ENCODE measurements at regions not wholly inside any gene's neighbourhood (a gene's known extent, or its start where the extent isn't known, plus 50 kb on each side); places are given as distances from the start of the nearest gene placed in this dataset.
A peak's percentile ranks its signal among the peaks of the same experiment; 100 is the strongest.

DNA sequence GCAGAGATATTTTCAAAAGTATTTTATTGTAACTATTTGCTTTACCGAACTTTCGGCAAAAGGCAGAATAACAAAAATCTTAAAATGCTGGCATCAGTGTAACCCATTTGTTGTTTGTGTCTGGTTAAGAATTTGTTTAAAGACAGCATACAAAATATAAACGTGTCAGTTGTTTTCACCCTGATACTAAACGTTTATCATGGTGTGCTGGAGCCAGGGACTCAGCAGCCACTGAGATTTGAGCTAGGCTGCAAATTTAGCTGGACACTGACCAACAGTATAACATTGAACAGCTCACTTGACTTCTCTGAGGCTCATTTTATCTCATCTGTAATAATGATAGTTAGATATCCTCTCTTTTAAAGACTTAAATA, 183.7 kb downstream of the TMTC3 start:
- Histone ChIP-seq H3K9me2 (ENCODE audit: insufficient read depth) (no peaks in the 10 kb centered on the region), H3K79me2 (ENCODE audit: insufficient read depth) (no peaks in the 10 kb centered on the region), H3K9me3 (ENCODE audit: low read depth) (no peaks in the 10 kb centered on the region), H4K20me1 (ENCODE audit: insufficient read depth) (no peaks in the 10 kb centered on the region), H3K9ac (peak overlapping the region; percentile 73), H3K4me2 (ENCODE audit: unreplicated experiment) (peak overlapping the region; percentile 68), H3K4me3 (peak overlapping the region; percentile 42), H3K27me3 (replicated peaks; ENCODE audit: insufficient read depth) (no peaks in the 10 kb centered on the region), H3K27ac (peak overlapping the region; percentile 96), H3F3A (ENCODE audit: insufficient read depth) (peaks cover 47% of the 10 kb centered on the region), H3K36me3 (ENCODE audit: low read depth) (no peaks in the 10 kb centered on the region), H3K4me1 (ENCODE audit: insufficient read depth) (peaks cover 34% of the 10 kb centered on the region), H2AFZ (peak overlapping the region; percentile 22; the same call in 1 of the 2 replicates)
- peak; percentile 77 for DNase-seq
- in situ Hi-C loops (cut with MboI), result no loop called here
- 1 to 2% methylated on average over 4 of the region's 4 CpGs for WGBS, 2 experiments (ENCODE audit: low coverage in 1 of 2, low lambda C conversion rate in 2 of 2, missing lambda C conversion rate in 2 of 2)
- TF ChIP-seq EZH2phosphoT487 (IDR thresholded peaks at IDR 0.05; ENCODE audit: insufficient read depth, low read depth), result no peak
- no peak for TF ChIP-seq EZH2 (IDR thresholded peaks at IDR 0.05; ENCODE audit: insufficient read depth, poor library complexity, severe bottlenecking)

- Histone ChIP-seq H3K27me3 (replicated peaks; ENCODE audit: insufficient read depth) (no peaks in the 10 kb centered on the region), H3K4me3 (no peak overlapping the region), H3K9me2 (ENCODE audit: insufficient read depth) (no peaks in the 10 kb centered on the region), H3K9ac (no peak overlapping the region), H3K36me3 (ENCODE audit: low read depth) (no peaks in the 10 kb centered on the region), H3K79me2 (ENCODE audit: insufficient read depth) (no peaks in the 10 kb centered on the region), H2AFZ (no peak overlapping the region), H3K4me1 (ENCODE audit: insufficient read depth) (peaks cover 34% of the 10 kb centered on the region), H4K20me1 (ENCODE audit: insufficient read depth) (no peaks in the 10 kb centered on the region), H3K4me2 (ENCODE audit: unreplicated experiment) (no peak overlapping the region), H3K9me3 (ENCODE audit: low read depth) (no peaks in the 10 kb centered on the region), H3F3A (ENCODE audit: insufficient read depth) (peaks cover 47% of the 10 kb centered on the region), H3K27ac (no peak overlapping the region)
- in situ Hi-C loops (cut with MboI), result no loop called here
- WGBS, 2 experiments (ENCODE audit: low coverage in 1 of 2, low lambda C conversion rate in 2 of 2, missing lambda C conversion rate in 2 of 2), result 97 to 100% methylated on average over 1 of the region's 1 CpG
- TF ChIP-seq EZH2phosphoT487 (IDR thresholded peaks at IDR 0.05; ENCODE audit: insufficient read depth, low read depth), result no peak
- no peak for TF ChIP-seq EZH2 (IDR thresholded peaks at IDR 0.05; ENCODE audit: insufficient read depth, poor library complexity, severe bottlenecking)
- no peak for DNase-seq
Measured at GRCh38 chr12:88327276-88327675, 185.2 kb downstream of the TMTC3 start.

DNA sequence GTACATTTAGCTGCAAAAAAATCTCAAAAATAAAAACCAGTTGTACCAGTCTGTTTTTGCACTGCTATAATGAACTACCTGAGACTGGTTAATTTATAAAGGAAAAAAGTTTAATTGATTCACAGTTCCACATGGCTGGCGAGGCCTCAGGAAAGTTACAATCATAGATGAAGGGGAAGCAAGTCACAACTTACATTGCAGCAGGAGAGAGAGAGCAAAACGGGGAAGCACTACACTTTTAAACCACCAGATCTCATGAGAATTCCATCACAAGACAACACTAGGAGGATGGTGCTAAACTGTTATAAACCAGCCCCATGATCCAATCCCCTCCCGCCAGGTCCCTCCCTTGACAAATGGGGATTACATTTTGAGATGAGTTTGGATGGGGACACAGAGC, 186.0 kb downstream of the TMTC3 start:
- no peak overlapping the region for H2AFZ ChIP-seq
- H3K79me2 ChIP-seq (ENCODE audit: insufficient read depth), result no peaks in the 10 kb centered on the region
- no peak overlapping the region for H3K27ac ChIP-seq
- WGBS, 2 experiments (ENCODE audit: low coverage in 1 of 2, low lambda C conversion rate in 2 of 2, missing lambda C conversion rate in 2 of 2), result 99 to 100% methylated on average over 3 of the region's 3 CpGs
- H3K4me1 ChIP-seq (ENCODE audit: insufficient read depth), result peaks cover 42% of the 10 kb centered on the region
- H3K9me3 ChIP-seq (ENCODE audit: low read depth), result no peaks in the 10 kb centered on the region
- no peaks in the 10 kb centered on the region for H3K27me3 ChIP-seq (replicated peaks; ENCODE audit: insufficient read depth)
- TF ChIP-seq EZH2phosphoT487 (IDR thresholded peaks at IDR 0.05; ENCODE audit: insufficient read depth, low read depth) (no peak), EZH2 (IDR thresholded peaks at IDR 0.05; ENCODE audit: insufficient read depth, poor library complexity, severe bottlenecking) (no peak)
- no peak overlapping the region for H3K4me3 ChIP-seq
- H3K4me2 ChIP-seq (ENCODE audit: unreplicated experiment), result no peak overlapping the region
- DNase-seq, result no peak
- H4K20me1 ChIP-seq (ENCODE audit: insufficient read depth), result no peaks in the 10 kb centered on the region
- in situ Hi-C loops (cut with MboI), result no loop called here
- H3K9me2 ChIP-seq (ENCODE audit: insufficient read depth), result no peaks in the 10 kb centered on the region
- peaks cover 40% of the 10 kb centered on the region for H3F3A ChIP-seq (ENCODE audit: insufficient read depth)
- no peak overlapping the region for H3K9ac ChIP-seq
- H3K36me3 ChIP-seq (ENCODE audit: low read depth), result no peaks in the 10 kb centered on the region

- H2AFZ ChIP-seq, result no peak overlapping the region
Measured at GRCh38 chr12:88329833-88330232, 187.7 kb downstream of the TMTC3 start.

DNA sequence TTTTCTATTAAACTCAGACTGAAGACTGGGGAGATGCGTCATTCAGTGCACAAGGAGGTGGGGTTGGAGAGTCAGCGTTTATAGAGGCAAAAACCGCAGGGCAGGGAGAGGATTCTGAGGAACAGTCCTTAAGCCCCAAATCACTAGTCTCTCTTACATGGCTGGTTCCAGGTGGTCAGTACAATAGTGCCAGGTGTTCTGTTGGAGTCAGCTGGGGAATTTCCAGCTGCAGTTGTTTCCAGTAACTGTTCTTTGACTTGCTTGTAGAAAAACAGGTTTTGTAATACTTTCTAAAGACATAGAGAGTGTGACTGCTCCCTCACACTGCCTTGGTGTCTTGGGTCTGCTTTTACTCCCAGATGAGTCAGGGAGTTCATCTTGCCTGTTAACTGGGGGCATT, 192.2 kb downstream of the TMTC3 start:
- Histone ChIP-seq H3K9ac (peak overlapping the region; percentile 53), H4K20me1 (ENCODE audit: insufficient read depth) (no peaks in the 10 kb centered on the region), H3K36me3 (ENCODE audit: low read depth) (no peaks in the 10 kb centered on the region), H3K4me3 (peak overlapping the region; percentile 22; the same call in 1 of the 2 replicates), H3F3A (ENCODE audit: insufficient read depth) (peaks cover 41% of the 10 kb centered on the region), H3K27ac (peak overlapping the region; percentile 68), H3K4me2 (ENCODE audit: unreplicated experiment) (peak overlapping the region; percentile 27), H3K9me2 (ENCODE audit: insufficient read depth) (no peaks in the 10 kb centered on the region), H3K79me2 (ENCODE audit: insufficient read depth) (no peaks in the 10 kb centered on the region), H2AFZ (peak overlapping the region; percentile 45; the same call in 1 of the 2 replicates), H3K9me3 (ENCODE audit: low read depth) (no peaks in the 10 kb centered on the region), H3K4me1 (ENCODE audit: insufficient read depth) (peaks cover 63% of the 10 kb centered on the region), H3K27me3 (replicated peaks; ENCODE audit: insufficient read depth) (no peaks in the 10 kb centered on the region)
- peak; percentile 84 for DNase-seq
- 55 to 58% methylated on average over 3 of the region's 3 CpGs for WGBS, 2 experiments (ENCODE audit: low coverage in 1 of 2, low lambda C conversion rate in 2 of 2, missing lambda C conversion rate in 2 of 2)
- TF ChIP-seq EZH2phosphoT487 (IDR thresholded peaks at IDR 0.05; ENCODE audit: insufficient read depth, low read depth), result no peak
- no peak for TF ChIP-seq EZH2 (IDR thresholded peaks at IDR 0.05; ENCODE audit: insufficient read depth, poor library complexity, severe bottlenecking)
- in situ Hi-C loops (cut with MboI), result no loop called here

More at GRCh38 chr12:88329833-88330232, 187.7 kb downstream of the TMTC3 start:
- peaks cover 44% of the 10 kb centered on the region for H3K4me1 ChIP-seq (ENCODE audit: insufficient read depth)
- TF ChIP-seq EZH2phosphoT487 (IDR thresholded peaks at IDR 0.05; ENCODE audit: insufficient read depth, low read depth) (no peak), EZH2 (IDR thresholded peaks at IDR 0.05; ENCODE audit: insufficient read depth, poor library complexity, severe bottlenecking) (no peak)
- in situ Hi-C loops (cut with MboI), result no loop called here
- no peak overlapping the region for H3K4me3 ChIP-seq
- no peaks in the 10 kb centered on the region for H3K27me3 ChIP-seq (replicated peaks; ENCODE audit: insufficient read depth)
- no peak overlapping the region for H3K4me2 ChIP-seq (ENCODE audit: unreplicated experiment)
- H4K20me1 ChIP-seq (ENCODE audit: insufficient read depth), result no peaks in the 10 kb centered on the region
- peaks cover 38% of the 10 kb centered on the region for H3F3A ChIP-seq (ENCODE audit: insufficient read depth)
- no peak overlapping the region for H3K9ac ChIP-seq
- H3K79me2 ChIP-seq (ENCODE audit: insufficient read depth), result no peaks in the 10 kb centered on the region
- H3K36me3 ChIP-seq (ENCODE audit: low read depth), result no peaks in the 10 kb centered on the region
- H3K9me3 ChIP-seq (ENCODE audit: low read depth), result no peaks in the 10 kb centered on the region
- no peak for DNase-seq
- H3K27ac ChIP-seq, result no peak overlapping the region
- no peaks in the 10 kb centered on the region for H3K9me2 ChIP-seq (ENCODE audit: insufficient read depth)

Measured in GM23248 (cell line).